ENCODE measurements at regions not wholly inside any gene's neighbourhood (a gene's known extent, or its start where the extent isn't known, plus 50 kb on each side); places are given as distances from the start of the nearest gene placed in this dataset.

GRCh38 chr7:68904630-68905029 is 693.6 kb upstream of the AUTS2 start:
- no peaks in the 10 kb centered on the region for H3K4me1 ChIP-seq (ENCODE audit: insufficient read depth, low read length)
- no peak overlapping the region for H3K27ac ChIP-seq (ENCODE audit: low read depth, low read length)
- 92% methylated on average over 3 of the region's 3 CpGs for WGBS
- no peaks in the 10 kb centered on the region for H3K27me3 ChIP-seq (ENCODE audit: insufficient read depth, low read length)
- no peak overlapping the region for H3K4me3 ChIP-seq (ENCODE audit: low read length)
- no peak overlapping the region for H3K9ac ChIP-seq (ENCODE audit: low read depth, low read length)
- peaks cover 10% of the 10 kb centered on the region; the same call in 1 of the 2 replicates for H3K9me3 ChIP-seq (ENCODE audit: insufficient read depth, low read depth, low read length)
- no peaks in the 10 kb centered on the region for H3K36me3 ChIP-seq (ENCODE audit: insufficient read depth, low read length)

GRCh38 chr7:68911754-68912153 is 686.5 kb upstream of the AUTS2 start:
- H3K9ac ChIP-seq (ENCODE audit: low read depth, low read length) = no peak overlapping the region
- no peaks in the 10 kb centered on the region for H3K4me1 ChIP-seq (ENCODE audit: insufficient read depth, low read length)
- no peak overlapping the region for H3K27ac ChIP-seq (ENCODE audit: low read depth, low read length)
- H3K4me3 ChIP-seq (ENCODE audit: low read length) = no peak overlapping the region
- H3K27me3 ChIP-seq (ENCODE audit: insufficient read depth, low read length) = no peaks in the 10 kb centered on the region
- H3K36me3 ChIP-seq (ENCODE audit: insufficient read depth, low read length) = no peaks in the 10 kb centered on the region
- peaks cover 8% of the 10 kb centered on the region; the same call in 1 of the 2 replicates for H3K9me3 ChIP-seq (ENCODE audit: insufficient read depth, low read depth, low read length)

- no peak overlapping the region for H3K4me3 ChIP-seq (ENCODE audit: low read length)
- H3K27me3 ChIP-seq (ENCODE audit: insufficient read depth, low read length) = no peaks in the 10 kb centered on the region
- peaks cover 24% of the 10 kb centered on the region for H3K9me3 ChIP-seq (ENCODE audit: insufficient read depth, low read depth, low read length)
- no peak overlapping the region for H3K27ac ChIP-seq (ENCODE audit: low read depth, low read length)
- no peaks in the 10 kb centered on the region for H3K36me3 ChIP-seq (ENCODE audit: insufficient read depth, low read length)
- 92% methylated on average over 2 of the region's 3 CpGs for WGBS
- H3K4me1 ChIP-seq (ENCODE audit: insufficient read depth, low read length) = no peaks in the 10 kb centered on the region
- H3K9ac ChIP-seq (ENCODE audit: low read depth, low read length) = no peak overlapping the region
Measured at GRCh38 chr7:68914006-68914405, 684.3 kb upstream of the AUTS2 start.

GRCh38 chr7:68917041-68917651 is 681.1 kb upstream of the AUTS2 start:
- Histone ChIP-seq H3K4me3 (ENCODE audit: low read length) (no peak overlapping the region), H3K27me3 (ENCODE audit: insufficient read depth, low read length) (no peaks in the 10 kb centered on the region), H3K27ac (ENCODE audit: low read depth, low read length) (no peak overlapping the region), H3K36me3 (ENCODE audit: insufficient read depth, low read length) (no peaks in the 10 kb centered on the region), H3K9me3 (ENCODE audit: insufficient read depth, low read depth, low read length) (peaks cover 24% of the 10 kb centered on the region), H3K4me1 (ENCODE audit: insufficient read depth, low read length) (no peaks in the 10 kb centered on the region), H3K9ac (ENCODE audit: low read depth, low read length) (no peak overlapping the region)
- WGBS = 97% methylated on average over 5 of the region's 5 CpGs

- no peaks in the 10 kb centered on the region for H3K4me1 ChIP-seq (ENCODE audit: insufficient read depth, low read length)
- H3K4me3 ChIP-seq (ENCODE audit: low read length) = no peak overlapping the region
- no peak overlapping the region for H3K27ac ChIP-seq (ENCODE audit: low read depth, low read length)
- peaks cover 24% of the 10 kb centered on the region for H3K9me3 ChIP-seq (ENCODE audit: insufficient read depth, low read depth, low read length)
- H3K9ac ChIP-seq (ENCODE audit: low read depth, low read length) = no peak overlapping the region
- 87% methylated on average over 2 of the region's 2 CpGs for WGBS
- H3K27me3 ChIP-seq (ENCODE audit: insufficient read depth, low read length) = no peaks in the 10 kb centered on the region
- H3K36me3 ChIP-seq (ENCODE audit: insufficient read depth, low read length) = no peaks in the 10 kb centered on the region
Measured at GRCh38 chr7:68918621-68919020, 679.7 kb upstream of the AUTS2 start.

- Histone ChIP-seq H3K9ac (ENCODE audit: low read depth, low read length) (no peak overlapping the region), H3K36me3 (ENCODE audit: insufficient read depth, low read length) (no peaks in the 10 kb centered on the region), H3K27me3 (ENCODE audit: insufficient read depth, low read length) (no peaks in the 10 kb centered on the region), H3K4me1 (ENCODE audit: insufficient read depth, low read length) (no peaks in the 10 kb centered on the region), H3K4me3 (ENCODE audit: low read length) (no peak overlapping the region), H3K27ac (ENCODE audit: low read depth, low read length) (no peak overlapping the region), H3K9me3 (ENCODE audit: insufficient read depth, low read depth, low read length) (peaks cover 13% of the 10 kb centered on the region)
- WGBS = 88% methylated on average over 8 of the region's 8 CpGs
Measured at GRCh38 chr7:68922850-68923249, 675.4 kb upstream of the AUTS2 start.

GRCh38 chr7:68925241-68925640 is 673.0 kb upstream of the AUTS2 start:
- no peaks in the 10 kb centered on the region for H3K4me1 ChIP-seq (ENCODE audit: insufficient read depth, low read length)

GRCh38 chr7:68929781-68930261 is 668.5 kb upstream of the AUTS2 start:
- H3K4me3 ChIP-seq (ENCODE audit: low read length) = no peak overlapping the region
- WGBS = 95% methylated on average over 6 of the region's 6 CpGs
- H3K9ac ChIP-seq (ENCODE audit: low read depth, low read length) = no peak overlapping the region
- no peaks in the 10 kb centered on the region for H3K27me3 ChIP-seq (ENCODE audit: insufficient read depth, low read length)
- no peaks in the 10 kb centered on the region for H3K4me1 ChIP-seq (ENCODE audit: insufficient read depth, low read length)
- H3K27ac ChIP-seq (ENCODE audit: low read depth, low read length) = no peak overlapping the region
- no peaks in the 10 kb centered on the region for H3K36me3 ChIP-seq (ENCODE audit: insufficient read depth, low read length)
- H3K9me3 ChIP-seq (ENCODE audit: insufficient read depth, low read depth, low read length) = no peaks in the 10 kb centered on the region

More at GRCh38 chr7:68925241-68925640, 673.0 kb upstream of the AUTS2 start:
- H3K27ac ChIP-seq (ENCODE audit: low read depth, low read length) = no peak overlapping the region
- H3K4me3 ChIP-seq (ENCODE audit: low read length) = no peak overlapping the region
- WGBS = 98% methylated on average over 6 of the region's 6 CpGs
- H3K9ac ChIP-seq (ENCODE audit: low read depth, low read length) = no peak overlapping the region
- H3K9me3 ChIP-seq (ENCODE audit: insufficient read depth, low read depth, low read length) = 0 out of 2 replicates have a peak, but pooled peaks cover 6% of the 10 kb centered on the region
- no peaks in the 10 kb centered on the region for H3K27me3 ChIP-seq (ENCODE audit: insufficient read depth, low read length)
- no peaks in the 10 kb centered on the region for H3K36me3 ChIP-seq (ENCODE audit: insufficient read depth, low read length)

- Histone ChIP-seq H3K27me3 (ENCODE audit: insufficient read depth, low read length) (no peaks in the 10 kb centered on the region), H3K36me3 (ENCODE audit: insufficient read depth, low read length) (no peaks in the 10 kb centered on the region), H3K27ac (ENCODE audit: low read depth, low read length) (no peak overlapping the region), H3K4me3 (ENCODE audit: low read length) (no peak overlapping the region), H3K9ac (ENCODE audit: low read depth, low read length) (no peak overlapping the region), H3K9me3 (ENCODE audit: insufficient read depth, low read depth, low read length) (no peaks in the 10 kb centered on the region), H3K4me1 (ENCODE audit: insufficient read depth, low read length) (no peaks in the 10 kb centered on the region)
- WGBS = 85% methylated on average over 10 of the region's 10 CpGs
Measured at GRCh38 chr7:68936471-68937035, 661.7 kb upstream of the AUTS2 start.

GRCh38 chr7:68938151-68938550 is 660.1 kb upstream of the AUTS2 start:
- 94% methylated on average over 3 of the region's 4 CpGs for WGBS
- no peaks in the 10 kb centered on the region for H3K9me3 ChIP-seq (ENCODE audit: insufficient read depth, low read depth, low read length)

GRCh38 chr7:68943786-68944185 is 654.5 kb upstream of the AUTS2 start:
- Histone ChIP-seq H3K4me3 (ENCODE audit: low read length) (no peak overlapping the region), H3K27me3 (ENCODE audit: insufficient read depth, low read length) (no peaks in the 10 kb centered on the region), H3K27ac (ENCODE audit: low read depth, low read length) (no peak overlapping the region), H3K4me1 (ENCODE audit: insufficient read depth, low read length) (no peaks in the 10 kb centered on the region), H3K36me3 (ENCODE audit: insufficient read depth, low read length) (no peaks in the 10 kb centered on the region), H3K9ac (ENCODE audit: low read depth, low read length) (no peak overlapping the region), H3K9me3 (ENCODE audit: insufficient read depth, low read depth, low read length) (no peaks in the 10 kb centered on the region)

More at GRCh38 chr7:68938151-68938550, 660.1 kb upstream of the AUTS2 start:
- H3K4me1 ChIP-seq (ENCODE audit: insufficient read depth, low read length) = no peaks in the 10 kb centered on the region
- H3K27ac ChIP-seq (ENCODE audit: low read depth, low read length) = no peak overlapping the region
- H3K9ac ChIP-seq (ENCODE audit: low read depth, low read length) = no peak overlapping the region
- H3K36me3 ChIP-seq (ENCODE audit: insufficient read depth, low read length) = no peaks in the 10 kb centered on the region
- no peak overlapping the region for H3K4me3 ChIP-seq (ENCODE audit: low read length)
- no peaks in the 10 kb centered on the region for H3K27me3 ChIP-seq (ENCODE audit: insufficient read depth, low read length)
